Adrenal gland (tissue), 9 donors: ENCODE measurements at regions not wholly inside any gene's neighbourhood (a gene's known extent, or its start where the extent isn't known, plus 50 kb on each side); places are given as distances from the start of the nearest gene placed in this dataset.
A peak's percentile ranks its signal among the peaks of the same experiment; 100 is the strongest.

ENCODE experiments used
- DNase-seq, 7 donors: peaks; one replicate each; pipeline ENCODE4 v3.0.0-alpha.2; 2019 to 2020
- H3K27ac ChIP-seq, 5 donors: fragments of 200-600 bp; sonication (generic) in 4 of 5; 1 replicate in 3 of 5; 2 replicates in 2 of 5; pipeline versions ENCODE4 v1.5.1 to v1.8.0; 2016 to 2020; ENCODE audit warnings: mild to moderate bottlenecking in 1 of 5
- H3K27me3 ChIP-seq: fragments of 200-600 bp; 2 replicates; pipeline ENCODE4 v1.8.0; 2021
- H3K36me3 ChIP-seq, 2 donors: fragments of 200-600 bp; replicated peaks in 1 of 2; 1 replicate in 1 of 2; 2 replicates in 1 of 2; pipeline versions ENCODE4 v1.5.1 to v1.8.0; 2018 to 2022
- H3K4me1 ChIP-seq, 2 donors: fragments of 200-600 bp; replicated peaks in 1 of 2; 1 replicate in 1 of 2; 2 replicates in 1 of 2; pipeline versions ENCODE4 v1.5.1 to v1.8.0; 2018 to 2021
- H3K4me3 ChIP-seq, 4 donors: fragments of 200-600 bp; sonication (generic) in 3 of 4; one replicate each; pipeline ENCODE4 v1.5.1; 2016 to 2018
- H3K9me3 ChIP-seq, 3 donors: fragments of 200-600 bp; sonication (generic) in 1 of 3; replicated peaks in 1 of 3; 1 replicate in 2 of 3; 2 replicates in 1 of 3; pipeline versions ENCODE4 v1.5.1 to v1.8.0; 2016 to 2021
- CTCF ChIP-seq, 6 experiments: fragments of 450-650 bp in 4 of 6; fragments of 200-600 bp in 2 of 6; sonication (generic) in 1 of 6; IDR thresholded peaks; 1 replicate in 5 of 6; 2 replicates in 1 of 6; pipeline versions ENCODE4 v1.5.1 to v1.8.0; 2016 to 2021; ENCODE audit warnings: antibody characterized with exemption in 6 of 6, mild to moderate bottlenecking in 2 of 6, moderate library complexity in 1 of 6
- POLR2A ChIP-seq, 2 donors: fragments of 450-650 bp; IDR thresholded peaks; one replicate each; pipeline ENCODE4 v1.6.1; 2017; ENCODE audit warnings: antibody characterized with exemption in 2 of 2, mild to moderate bottlenecking in 2 of 2, moderate library complexity in 1 of 2
- WGBS, 4 donors: extraction: QIAGEN DNeasy Blood & Tissue Kit in 2 of 4; methylation state at CpG; one replicate each; pipeline versions ENCODE4 v1.1.5 to v1.1.7; 2013 to 2017; 5-methylcytosine and 5-hydroxymethylcytosine counted together
- intact Hi-C, 2 donors: fragments of 100-400 bp; cut with DNase I; formaldehyde crosslinking; loops; one replicate each; pipeline versions ENCODE4 v1.14.1 to v1.15.0; 2022 to 2023
- donor health status: healthy with polysubstance abuse.
- donor health status: Bipolar disorder and iron deficiency.
- donor health status: DM: yes; HTN: yes; CAD: no.
- donor health status: DM: no; HTN: no; CAD: no.
- donor health status: DM: no; HTN: no; CAD: no.

- WGBS, 4 donors: 59 to 82% (median 65%) methylated on average over 7 to 21 of the region's 21 CpGs
- Histone ChIP-seq H3K27me3 (no peaks in the 10 kb centered on the region), H3K4me1 (peaks cover 0 to 24% of the 10 kb centered on the region in 2 donors), H3K9me3 (no peaks in the 10 kb centered on the region), H3K36me3 (no peaks in the 10 kb centered on the region), H3K4me3 (peak overlapping the region in 1 of 4 donors; percentile 40), H3K27ac (peak overlapping the region in 4 of 5 donors; percentile 55 to 86 (median 76))
- no peak for DNase-seq
- TF ChIP-seq POLR2A (IDR thresholded peaks at IDR 0.05): no peak
- no peak for TF ChIP-seq CTCF (IDR thresholded peaks at IDR 0.05)
- intact Hi-C loops: no loop called here
Observed at GRCh38 chr2:43100362-43100882, 126.0 kb downstream of the ZFP36L2 start.

- no peak overlapping the region for H3K27ac ChIP-seq
- WGBS, 4 donors: 95 to 97% (median 97%) methylated on average over 4 of the region's 4 CpGs
- peaks cover 0 to 23% of the 10 kb centered on the region in 2 donors for H3K4me1 ChIP-seq
- H3K4me3 ChIP-seq: no peak overlapping the region
- TF ChIP-seq POLR2A (IDR thresholded peaks at IDR 0.05) (no peak), CTCF (IDR thresholded peaks at IDR 0.05) (no peak)
- no peaks in the 10 kb centered on the region for H3K27me3 ChIP-seq
- intact Hi-C loops: no loop called here
- DNase-seq: no peak
- no peaks in the 10 kb centered on the region for H3K9me3 ChIP-seq
- no peaks in the 10 kb centered on the region for H3K36me3 ChIP-seq
Observed at GRCh38 chr2:43099797-43100196, 126.6 kb downstream of the ZFP36L2 start.

- Histone ChIP-seq H3K4me1 (peaks cover 0 to 23% of the 10 kb centered on the region in 2 donors), H3K27me3 (no peaks in the 10 kb centered on the region), H3K27ac (no peak overlapping the region), H3K4me3 (no peak overlapping the region), H3K36me3 (no peaks in the 10 kb centered on the region), H3K9me3 (no peaks in the 10 kb centered on the region)
- intact Hi-C loops: no loop called here
- DNase-seq: no peak
- TF ChIP-seq CTCF (IDR thresholded peaks at IDR 0.05) (no peak), POLR2A (IDR thresholded peaks at IDR 0.05) (no peak)
- 90 to 96% (median 94%) methylated on average over 4 of the region's 4 CpGs for WGBS, 4 donors
Observed at GRCh38 chr2:43098539-43098938, 127.9 kb downstream of the ZFP36L2 start.

- intact Hi-C loops: no loop called here
- no peak for TF ChIP-seq CTCF (IDR thresholded peaks at IDR 0.05)
- TF ChIP-seq POLR2A (IDR thresholded peaks at IDR 0.05): no peak
Observed at GRCh38 chr2:43097644-43098408, 128.6 kb downstream of the ZFP36L2 start.

More at GRCh38 chr2:43097644-43098408, 128.6 kb downstream of the ZFP36L2 start:
- Histone ChIP-seq H3K4me1 (peaks cover 0 to 19% of the 10 kb centered on the region in 2 donors), H3K36me3 (no peaks in the 10 kb centered on the region), H3K4me3 (no peak overlapping the region), H3K9me3 (no peaks in the 10 kb centered on the region), H3K27ac (peak overlapping the region in 3 of 5 donors; percentile 4 to 56 (median 15)), H3K27me3 (no peaks in the 10 kb centered on the region)
- DNase-seq: no peak
- 56 to 74% (median 61%) methylated on average over 7 of the region's 7 CpGs for WGBS, 4 donors
